ENCODE measurements at regions not wholly inside any gene's neighbourhood (a gene's known extent, or its start where the extent isn't known, plus 50 kb on each side); places are given as distances from the start of the nearest gene placed in this dataset.

DNA sequence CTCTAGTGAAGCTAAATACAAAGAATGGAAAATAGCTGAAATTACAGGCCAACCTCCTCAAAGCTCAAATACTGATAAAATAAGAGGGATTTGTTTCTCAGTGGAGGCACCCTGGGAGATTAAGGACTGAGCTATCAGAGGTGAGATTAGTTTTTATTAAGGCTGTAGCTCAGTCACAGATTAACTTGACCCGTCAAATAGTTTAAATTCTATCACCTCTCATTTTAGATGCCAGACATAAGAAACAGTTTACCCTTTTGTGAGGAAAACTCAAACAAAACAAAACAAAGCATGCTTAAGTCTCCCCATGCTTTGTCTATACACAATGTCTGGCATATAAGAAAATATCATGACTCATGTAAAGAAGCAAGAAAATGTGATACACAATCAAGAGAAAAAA is 208.3 kb upstream of the PMFBP1 start:
- Histone ChIP-seq H4K5ac (ENCODE audit: insufficient read length, low read depth, low read length) (no peak overlapping the region), H4K8ac (ENCODE audit: extremely low read depth, insufficient read depth, low read length) (no peak overlapping the region), H3K4ac (replicated peaks; ENCODE audit: insufficient read length, low read depth, low read length) (no peak overlapping the region), H2BK120ac (replicated peaks; ENCODE audit: low read depth, low read length) (no peak overlapping the region), H3K4me2 (ENCODE audit: insufficient read depth in 1 of 2, low read depth in 2 of 2, low read length in 2 of 2) (no peak overlapping the region), H2BK12ac (ENCODE audit: low read depth, low read length) (no peak overlapping the region), H4K91ac (replicated peaks; ENCODE audit: insufficient read length, low read length) (no peak overlapping the region), H3K27me3 (replicated peaks in 1 of 4; ENCODE audit: control insufficient read depth in 3 of 4, extremely low read depth in 1 of 4, insufficient read depth in 3 of 4, low read length in 3 of 4) (no peaks in the 10 kb centered on the region), H3K79me1 (ENCODE audit: low read depth, low read length) (no peaks in the 10 kb centered on the region), H3K27ac (ENCODE audit: low read depth, low read length) (no peak overlapping the region), H3K9me3 (ENCODE audit: insufficient read depth in 2 of 2, low read depth in 1 of 2, low read length in 1 of 2) (no peaks in the 10 kb centered on the region), H3K4me1 (replicated peaks in 1 of 4; ENCODE audit: control insufficient read depth in 3 of 4, insufficient read depth in 4 of 4, low read length in 3 of 4) (no peaks in the 10 kb centered on the region), H3K4me3 (ENCODE audit: extremely low read depth in 1 of 4, insufficient read depth in 2 of 4, low read depth in 3 of 4, low read length in 4 of 4) (no peak overlapping the region), H3K14ac (ENCODE audit: insufficient read length) (no peak overlapping the region), H3K23ac (ENCODE audit: insufficient read length) (no peak overlapping the region), H2BK20ac (ENCODE audit: low read length) (no peak overlapping the region), H4K20me1 (replicated peaks in 1 of 2; ENCODE audit: control insufficient read depth in 1 of 2, insufficient read depth in 2 of 2, low read length in 2 of 2) (no peaks in the 10 kb centered on the region), H3K36me3 (ENCODE audit: control insufficient read depth in 2 of 4, insufficient read depth in 4 of 4, low read length in 3 of 4) (no peaks in the 10 kb centered on the region), H2BK5ac (ENCODE audit: low read depth, low read length) (no peak overlapping the region), H2AFZ (ENCODE audit: low read length) (no peak overlapping the region), H3K9ac (replicated peaks in 1 of 4; ENCODE audit: extremely low read depth in 1 of 4, low read depth in 3 of 4, low read length in 3 of 4) (no peak overlapping the region), H2AK5ac (ENCODE audit: low read depth, low read length) (no peak overlapping the region), H3K79me2 (ENCODE audit: control insufficient read depth in 1 of 2, insufficient read depth in 2 of 2, low read length in 2 of 2) (no peaks in the 10 kb centered on the region), H2BK15ac (ENCODE audit: low read length) (no peak overlapping the region), H3K56ac (replicated peaks; ENCODE audit: insufficient read length, low read depth, low read length) (no peak overlapping the region), H3K18ac (ENCODE audit: extremely low read depth, low read length) (no peak overlapping the region), H3K23me2 (ENCODE audit: low read depth, low read length) (no peaks in the 10 kb centered on the region)
- ChIA-PET POLR2A (ENCODE audit: partially characterized antibody) (interaction anchor here (0.7 kb wide), 1 partner anchor 205 kb away, joined by 3 read pairs; no protein-coding TSS in a partner anchor), CTCF (ENCODE audit: partially characterized antibody) (interaction anchor here (1.7 kb wide), 1 partner anchor 20 kb away, joined by 5 read pairs; no protein-coding TSS in a partner anchor)
- 83% methylated on average over 1 of the region's 1 CpG; no CpG with 5 or more reads in 1 of the 2 experiments for WGBS, 2 experiments (ENCODE audit: extremely low coverage in 1 of 2, insufficient coverage in 1 of 2, insufficient read length in 1 of 2, insufficient replicate concordance in 2 of 2, low coverage in 1 of 2, low lambda C conversion rate in 2 of 2, missing lambda C conversion rate in 1 of 2)
- FAIRE-seq = no peak
- DNase-seq (ENCODE audit: low read depth in 1 of 2, low spot score in 2 of 2) = no peak
- TF ChIP-seq, protein P1, sequence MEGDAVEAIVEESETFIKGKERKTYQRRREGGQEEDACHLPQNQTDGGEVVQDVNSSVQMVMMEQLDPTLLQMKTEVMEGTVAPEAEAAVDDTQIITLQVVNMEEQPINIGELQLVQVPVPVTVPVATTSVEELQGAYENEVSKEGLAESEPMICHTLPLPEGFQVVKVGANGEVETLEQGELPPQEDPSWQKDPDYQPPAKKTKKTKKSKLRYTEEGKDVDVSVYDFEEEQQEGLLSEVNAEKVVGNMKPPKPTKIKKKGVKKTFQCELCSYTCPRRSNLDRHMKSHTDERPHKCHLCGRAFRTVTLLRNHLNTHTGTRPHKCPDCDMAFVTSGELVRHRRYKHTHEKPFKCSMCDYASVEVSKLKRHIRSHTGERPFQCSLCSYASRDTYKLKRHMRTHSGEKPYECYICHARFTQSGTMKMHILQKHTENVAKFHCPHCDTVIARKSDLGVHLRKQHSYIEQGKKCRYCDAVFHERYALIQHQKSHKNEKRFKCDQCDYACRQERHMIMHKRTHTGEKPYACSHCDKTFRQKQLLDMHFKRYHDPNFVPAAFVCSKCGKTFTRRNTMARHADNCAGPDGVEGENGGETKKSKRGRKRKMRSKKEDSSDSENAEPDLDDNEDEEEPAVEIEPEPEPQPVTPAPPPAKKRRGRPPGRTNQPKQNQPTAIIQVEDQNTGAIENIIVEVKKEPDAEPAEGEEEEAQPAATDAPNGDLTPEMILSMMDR (IDR thresholded peaks at IDR 0.05; ENCODE audit: control extremely low read depth in 1 of 3, insufficient read depth in 1 of 3, low read depth in 1 of 3, low read length in 3 of 3) = no peak
- TF ChIP-seq SP4 (IDR thresholded peaks at IDR 0.05; ENCODE audit: low read length) (no peak), HDAC2 (IDR thresholded peaks at IDR 0.05; ENCODE audit: borderline replicate concordance in 1 of 2, low read depth in 2 of 2, low read length in 2 of 2) (no peak), POLR2AphosphoS5 (IDR thresholded peaks at IDR 0.05; ENCODE audit: low read depth, low read length) (no peak), FOSL1 (IDR thresholded peaks at IDR 0.05; ENCODE audit: insufficient read depth, low read depth, low read length) (no peak), TEAD4 (IDR thresholded peaks at IDR 0.05; ENCODE audit: low read depth, low read length) (no peak), SIN3A (conservative IDR thresholded peaks at IDR 0.05 in 1 of 2, IDR thresholded peaks at IDR 0.05 in 1 of 2; ENCODE audit: low read depth in 1 of 2, low read length in 2 of 2) (no peak), JUND (IDR thresholded peaks at IDR 0.05; ENCODE audit: low read length) (no peak)
- TF ChIP-seq, protein P2, sequence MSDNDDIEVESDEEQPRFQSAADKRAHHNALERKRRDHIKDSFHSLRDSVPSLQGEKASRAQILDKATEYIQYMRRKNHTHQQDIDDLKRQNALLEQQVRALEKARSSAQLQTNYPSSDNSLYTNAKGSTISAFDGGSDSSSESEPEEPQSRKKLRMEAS (IDR thresholded peaks at IDR 0.05) = no peak
- TF ChIP-seq, protein P3, sequence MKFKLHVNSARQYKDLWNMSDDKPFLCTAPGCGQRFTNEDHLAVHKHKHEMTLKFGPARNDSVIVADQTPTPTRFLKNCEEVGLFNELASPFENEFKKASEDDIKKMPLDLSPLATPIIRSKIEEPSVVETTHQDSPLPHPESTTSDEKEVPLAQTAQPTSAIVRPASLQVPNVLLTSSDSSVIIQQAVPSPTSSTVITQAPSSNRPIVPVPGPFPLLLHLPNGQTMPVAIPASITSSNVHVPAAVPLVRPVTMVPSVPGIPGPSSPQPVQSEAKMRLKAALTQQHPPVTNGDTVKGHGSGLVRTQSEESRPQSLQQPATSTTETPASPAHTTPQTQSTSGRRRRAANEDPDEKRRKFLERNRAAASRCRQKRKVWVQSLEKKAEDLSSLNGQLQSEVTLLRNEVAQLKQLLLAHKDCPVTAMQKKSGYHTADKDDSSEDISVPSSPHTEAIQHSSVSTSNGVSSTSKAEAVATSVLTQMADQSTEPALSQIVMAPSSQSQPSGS (IDR thresholded peaks at IDR 0.05; ENCODE audit: low read length) = no peak
